Heart right ventricle (tissue), 16 donors: ENCODE measurements at regions not wholly inside any gene's neighbourhood (a gene's known extent, or its start where the extent isn't known, plus 50 kb on each side); places are given as distances from the start of the nearest gene placed in this dataset.

Experiments used
- ATAC-seq, 8 donors: fragments of 200-7000 bp; cut with Tn5 transposase; one replicate each; pipeline ENCODE4 v1.9.1; 2020; ENCODE audit warnings: mild to moderate bottlenecking in 8 of 8, moderate library complexity in 8 of 8, moderate number of reproducible peaks in 1 of 8
- DNase-seq, 2 donors: peaks; one replicate each; pipeline ENCODE4 v3.0.0-alpha.2; 2020
- H3K27ac ChIP-seq, 10 donors: fragments of 200-600 bp; sonication (generic) in 2 of 10; one replicate each; pipeline versions ENCODE4 v1.5.0 to v1.8.0; 2020 to 2022; ENCODE audit warnings: mild to moderate bottlenecking in 3 of 10
- H3K27me3 ChIP-seq, 7 donors: fragments of 200-600 bp; one replicate each; pipeline ENCODE4 v1.8.0; 2021 to 2022; ENCODE audit warnings: mild to moderate bottlenecking in 2 of 7
- H3K36me3 ChIP-seq, 9 donors: fragments of 200-600 bp; sonication (generic) in 1 of 9; one replicate each; pipeline versions ENCODE4 v1.5.0 to v1.8.0; 2020 to 2022; ENCODE audit warnings: mild to moderate bottlenecking in 2 of 9
- H3K4me1 ChIP-seq, 9 donors: fragments of 200-600 bp; sonication (generic) in 1 of 9; one replicate each; pipeline versions ENCODE4 v1.5.0 to v1.8.0; 2020 to 2022; ENCODE audit warnings: mild to moderate bottlenecking in 4 of 9
- H3K4me3 ChIP-seq, 10 donors: fragments of 200-600 bp; sonication (generic) in 2 of 10; one replicate each; pipeline versions ENCODE4 v1.5.0 to v1.8.0; 2020 to 2022; ENCODE audit warnings: mild to moderate bottlenecking in 7 of 10, moderate library complexity in 2 of 10
- H3K9me3 ChIP-seq, 11 donors: fragments of 200-600 bp in 10 of 11; sonication (generic) in 2 of 11; one replicate each; pipeline versions ENCODE4 v1.5.0 to v1.8.0; 2013 to 2022; ENCODE audit warnings: mild to moderate bottlenecking in 2 of 11, control low read depth in 1 of 11, moderate library complexity in 1 of 11
- WGBS, 2 donors: extraction: QIAGEN DNeasy Blood & Tissue Kit; methylation state at CpG; one replicate each; pipeline ENCODE4 v1.1.7; 2013; ENCODE audit warnings: inconsistent platforms in 1 of 2; 5-methylcytosine and 5-hydroxymethylcytosine counted together
- intact Hi-C, 10 donors: fragments of 100-400 bp; cut with DNase I; formaldehyde crosslinking; loops; one replicate each; pipeline versions ENCODE4 v1.11.1 to v1.14.2; 2022
- TF ChIP-seq, protein P1 (sequence below), 9 donors: fragments of 200-600 bp; sonication (generic) in 2 of 9; IDR thresholded peaks; one replicate each; pipeline versions ENCODE4 v1.5.0 to v1.8.0; 2021 to 2022; ENCODE audit warnings: antibody characterized with exemption in 9 of 9, mild to moderate bottlenecking in 5 of 9, moderate library complexity in 1 of 9
- donor health status: Arrhythmogenic right ventricular cardiomyopathy.
- donor health status: ischemic (EF 13 %, LVEDD 7.1; RV severe dilation, severe dysfunction).
- donor health status: healthy with polysubstance abuse.
- donor health status: DM: no; HTN: yes; CAD: no.
- donor health status: DM: no; HTN: no; CAD: no.
- donor health status: ischemic (EF 25% LVEDD 6.9; RV normal size, moderate dysfunction).
- donor health status: ischemic (EF 25% LVEDD 5.7; RV mildly dilated, moderate dysfunction).
- donor health status: healthy.
- donor health status: DM: yes; HTN: yes; CAD: no.
- donor health status: Ischemic cardiomyopathy.
- donor health status: ischemic (EF 35%, LVEDD 5.7; RV mildly dilated, moderate dysfunction).
- donor health status: nonischemic (EF 11% LVEDD 7.7; RV severe dilation, severe dysfunction).
- donor health status: DM: yes; HTN: yes; CAD: no.
- donor health status: PGD.
- donor health status: ischemic (EF 29% LVEDD 5.4; RV normal size, mild dysfunction).
- donor health status: nonischemic (EF 23%, LVEDD 6.1; RV moderate dilation, normal function).

DNA sequence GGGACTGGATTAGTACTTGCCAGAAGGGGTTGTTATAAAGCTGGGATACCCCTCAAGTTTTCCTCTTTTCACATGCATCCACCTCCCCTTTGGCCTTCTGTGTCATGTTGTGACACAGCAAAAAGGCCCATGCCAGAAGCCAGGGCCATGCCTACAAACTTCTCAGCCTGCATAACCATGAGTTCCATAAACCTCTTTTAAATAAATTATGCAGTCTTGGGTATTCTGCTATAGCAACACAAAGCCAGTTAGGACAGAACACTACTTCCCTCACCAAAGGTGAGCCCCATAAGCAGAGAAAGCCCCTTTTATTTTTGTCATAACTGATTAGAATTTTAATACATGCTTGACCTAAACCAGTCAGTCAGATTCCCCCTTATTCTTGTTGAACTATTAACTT is 801.3 kb downstream of the DNAH5 start:
- DNase-seq = no peak
- Histone ChIP-seq H3K27ac (no peak overlapping the region), H3K36me3 (no peaks in the 10 kb centered on the region), H3K9me3 (peaks cover 0 to 18% (median 0%) of the 10 kb centered on the region in 11 donors), H3K27me3 (no peaks in the 10 kb centered on the region), H3K4me3 (no peak overlapping the region), H3K4me1 (no peaks in the 10 kb centered on the region)
- ATAC-seq = no peak
- intact Hi-C loops = no loop called here
- TF ChIP-seq, protein P1, sequence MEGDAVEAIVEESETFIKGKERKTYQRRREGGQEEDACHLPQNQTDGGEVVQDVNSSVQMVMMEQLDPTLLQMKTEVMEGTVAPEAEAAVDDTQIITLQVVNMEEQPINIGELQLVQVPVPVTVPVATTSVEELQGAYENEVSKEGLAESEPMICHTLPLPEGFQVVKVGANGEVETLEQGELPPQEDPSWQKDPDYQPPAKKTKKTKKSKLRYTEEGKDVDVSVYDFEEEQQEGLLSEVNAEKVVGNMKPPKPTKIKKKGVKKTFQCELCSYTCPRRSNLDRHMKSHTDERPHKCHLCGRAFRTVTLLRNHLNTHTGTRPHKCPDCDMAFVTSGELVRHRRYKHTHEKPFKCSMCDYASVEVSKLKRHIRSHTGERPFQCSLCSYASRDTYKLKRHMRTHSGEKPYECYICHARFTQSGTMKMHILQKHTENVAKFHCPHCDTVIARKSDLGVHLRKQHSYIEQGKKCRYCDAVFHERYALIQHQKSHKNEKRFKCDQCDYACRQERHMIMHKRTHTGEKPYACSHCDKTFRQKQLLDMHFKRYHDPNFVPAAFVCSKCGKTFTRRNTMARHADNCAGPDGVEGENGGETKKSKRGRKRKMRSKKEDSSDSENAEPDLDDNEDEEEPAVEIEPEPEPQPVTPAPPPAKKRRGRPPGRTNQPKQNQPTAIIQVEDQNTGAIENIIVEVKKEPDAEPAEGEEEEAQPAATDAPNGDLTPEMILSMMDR (IDR thresholded peaks at IDR 0.05) = no peak

- intact Hi-C loops = no loop called here
- Histone ChIP-seq H3K27ac (no peak overlapping the region), H3K36me3 (no peaks in the 10 kb centered on the region), H3K27me3 (no peaks in the 10 kb centered on the region), H3K9me3 (peaks cover 0 to 24% (median 0%) of the 10 kb centered on the region in 11 donors), H3K4me1 (no peaks in the 10 kb centered on the region), H3K4me3 (no peak overlapping the region)
- ATAC-seq = no peak
- 75 to 86% methylated on average over 2 of the region's 2 CpGs for WGBS, 2 donors
- no peak for DNase-seq
- TF ChIP-seq, protein P1 (IDR thresholded peaks at IDR 0.05) = no peak
Observed at GRCh38 chr5:13133951-13134350, 810.5 kb downstream of the DNAH5 start.

- Histone ChIP-seq H3K4me3 (no peak overlapping the region), H3K9me3 (peaks cover 0 to 20% (median 0%) of the 10 kb centered on the region in 11 donors), H3K36me3 (no peaks in the 10 kb centered on the region), H3K4me1 (no peaks in the 10 kb centered on the region), H3K27me3 (no peaks in the 10 kb centered on the region), H3K27ac (no peak overlapping the region)
- intact Hi-C loops = no loop called here
- ATAC-seq = no peak
- no peak for DNase-seq
- TF ChIP-seq, protein P1 (IDR thresholded peaks at IDR 0.05) = no peak
- 86 to 87% methylated on average over 1 of the region's 1 CpG for WGBS, 2 donors
Observed at GRCh38 chr5:13115476-13115875, 829.0 kb downstream of the DNAH5 start.

DNA sequence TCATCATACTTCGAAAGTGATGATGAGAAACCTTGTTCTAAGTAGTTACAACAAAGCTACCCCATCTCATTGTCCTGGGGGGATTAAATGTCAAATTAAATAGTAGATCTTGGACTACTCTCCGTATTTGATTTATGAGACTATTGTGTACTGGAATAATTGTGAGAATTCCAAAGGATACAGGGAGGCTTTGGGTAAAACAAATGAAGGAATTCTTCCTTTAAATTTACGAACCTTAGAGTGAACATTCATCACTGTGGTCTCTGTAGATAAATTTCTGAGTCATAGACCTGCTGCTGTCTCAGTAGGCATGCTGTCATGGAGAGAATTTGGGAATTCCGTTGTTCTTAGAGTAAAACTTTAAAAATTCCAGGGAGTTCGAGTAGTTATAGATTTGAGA is 836.2 kb downstream of the DNAH5 start:
- peaks cover 0 to 9% (median 0%) of the 10 kb centered on the region in 11 donors for H3K9me3 ChIP-seq
- H3K4me1 ChIP-seq = no peaks in the 10 kb centered on the region
- no peaks in the 10 kb centered on the region for H3K36me3 ChIP-seq
- TF ChIP-seq, protein P1 (IDR thresholded peaks at IDR 0.05) = no peak
- ATAC-seq (no peak), DNase-seq (no peak)
- H3K27me3 ChIP-seq = no peaks in the 10 kb centered on the region
- no peak overlapping the region for H3K27ac ChIP-seq
- intact Hi-C loops = no loop called here
- H3K4me3 ChIP-seq = no peak overlapping the region
- WGBS, 2 donors = 63 to 67% methylated on average over 5 of the region's 5 CpGs

DNA sequence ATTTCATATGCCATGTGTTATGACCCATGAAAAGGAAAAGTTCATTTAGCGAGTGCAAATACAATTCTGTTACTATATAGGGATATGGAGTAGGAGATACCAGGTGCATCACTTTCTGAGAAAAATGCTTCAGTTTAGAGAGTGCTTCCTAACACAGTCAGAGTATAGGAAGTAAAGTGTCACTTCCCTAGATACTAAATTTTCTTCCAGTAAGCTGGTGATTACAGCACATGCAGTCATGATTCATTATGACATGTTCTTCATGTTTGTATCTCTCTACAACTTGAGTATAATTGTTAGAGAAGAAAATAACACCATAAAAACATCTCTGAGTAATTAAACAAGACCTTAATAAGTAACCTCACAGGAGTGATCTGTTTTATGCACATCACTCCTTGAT is 837.0 kb downstream of the DNAH5 start:
- DNase-seq (no peak), ATAC-seq (no peak)
- TF ChIP-seq, protein P1 (IDR thresholded peaks at IDR 0.05) = no peak
- H3K9me3 ChIP-seq = peaks cover 0 to 9% (median 0%) of the 10 kb centered on the region in 11 donors
- H3K4me1 ChIP-seq = no peaks in the 10 kb centered on the region
- no peak overlapping the region for H3K4me3 ChIP-seq
- intact Hi-C loops = no loop called here
- H3K27ac ChIP-seq = no peak overlapping the region
- 79 to 97% methylated on average over 1 of the region's 1 CpG for WGBS, 2 donors
- no peaks in the 10 kb centered on the region for H3K27me3 ChIP-seq
- no peaks in the 10 kb centered on the region for H3K36me3 ChIP-seq
